ENCODE measurements at regions not wholly inside any gene's neighbourhood (a gene's known extent, or its start where the extent isn't known, plus 50 kb on each side); places are given as distances from the start of the nearest gene placed in this dataset.

DNA sequence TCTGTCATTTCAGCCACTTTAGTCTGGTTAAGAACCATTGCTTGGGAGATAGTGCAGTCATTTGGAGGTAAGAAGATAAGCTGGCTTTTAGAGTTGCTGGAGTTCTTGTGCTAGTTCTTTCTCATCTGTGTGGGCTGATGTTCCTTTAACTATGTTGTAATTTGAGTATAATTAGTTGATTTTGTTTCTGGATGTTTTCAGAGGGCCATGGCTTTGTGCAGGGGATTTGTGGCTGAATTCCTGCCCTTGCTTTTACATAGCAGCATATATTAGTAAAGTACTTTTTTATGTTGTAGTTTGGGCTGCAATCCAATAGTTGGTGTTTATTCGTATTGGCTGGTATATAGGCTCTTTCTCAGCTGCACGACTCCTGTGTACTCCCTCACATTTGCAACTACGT, 339.6 kb downstream of the ANKRD50 start:
- TF ChIP-seq CTCF (IDR thresholded peaks at IDR 0.05; ENCODE audit: poor library complexity, severe bottlenecking), result no peak
- TF ChIP-seq POLR2AphosphoS5 (IDR thresholded peaks at IDR 0.05), result no peak
- no peak for TF ChIP-seq EP300 (conservative IDR thresholded peaks at IDR 0.05; ENCODE audit: poor library complexity, severe bottlenecking)
- TF ChIP-seq SMC3 (conservative IDR thresholded peaks at IDR 0.05; ENCODE audit: poor library complexity), result no peak
- no peak for TF ChIP-seq RAD21 (conservative IDR thresholded peaks at IDR 0.05)
- TF ChIP-seq TAF1 (IDR thresholded peaks at IDR 0.05; ENCODE audit: low read depth), result no peak
- TF ChIP-seq EZH2 (IDR thresholded peaks at IDR 0.05; ENCODE audit: borderline replicate concordance, insufficient read depth, low read length, poor library complexity, severe bottlenecking), result no peak
- no peak for TF ChIP-seq REST (IDR thresholded peaks at IDR 0.05; ENCODE audit: borderline replicate concordance)

Measured in neural cell (in vitro differentiated cells).